Ovary (tissue), 3 donors: ENCODE measurements at regions not wholly inside any gene's neighbourhood (a gene's known extent, or its start where the extent isn't known, plus 50 kb on each side); places are given as distances from the start of the nearest gene placed in this dataset.

Source experiments
- CTCF ChIP-seq, 3 donors: fragments of 450-650 bp in 2 of 3; fragments of 200-600 bp in 1 of 3; IDR thresholded peaks; one replicate each; pipeline versions ENCODE4 v1.5.1 to v1.8.0; 2016 to 2022; ENCODE audit warnings: antibody characterized with exemption in 3 of 3, mild to moderate bottlenecking in 1 of 3
- EP300 ChIP-seq: sonication (generic); formaldehyde crosslinking; IDR thresholded peaks from one replicate; pipeline ENCODE4 v1.6.1; 2017; ENCODE audit warnings: antibody characterized with exemption
- POLR2A ChIP-seq: fragments of 450-650 bp; IDR thresholded peaks from one replicate; pipeline ENCODE4 v1.6.1; 2017; ENCODE audit warnings: antibody characterized with exemption, mild to moderate bottlenecking, moderate library complexity
- donor health status: DM: no; HTN: no; CAD: no.

GRCh38 chr13:47661076-47661475 is 340.0 kb downstream of the SUCLA2 start:
- TF ChIP-seq POLR2A (no peak), EP300 (no peak), CTCF (IDR thresholded peaks at IDR 0.05) (no peak)
